ENCODE measurements at regions not wholly inside any gene's neighbourhood (a gene's known extent, or its start where the extent isn't known, plus 50 kb on each side); places are given as distances from the start of the nearest gene placed in this dataset.

GRCh38 chr2:17084877-17085276 is 419.2 kb upstream of the CYRIA start:
- H3K4me3 ChIP-seq = no peak overlapping the region
- no peaks in the 10 kb centered on the region for H3K27me3 ChIP-seq
- H3K9me3 ChIP-seq = peaks cover 0 to under 1% (median 0%) of the 10 kb centered on the region in 4 donors
- no peak for TF ChIP-seq POLR2A (IDR thresholded peaks at IDR 0.05)
- TF ChIP-seq, protein P1, sequence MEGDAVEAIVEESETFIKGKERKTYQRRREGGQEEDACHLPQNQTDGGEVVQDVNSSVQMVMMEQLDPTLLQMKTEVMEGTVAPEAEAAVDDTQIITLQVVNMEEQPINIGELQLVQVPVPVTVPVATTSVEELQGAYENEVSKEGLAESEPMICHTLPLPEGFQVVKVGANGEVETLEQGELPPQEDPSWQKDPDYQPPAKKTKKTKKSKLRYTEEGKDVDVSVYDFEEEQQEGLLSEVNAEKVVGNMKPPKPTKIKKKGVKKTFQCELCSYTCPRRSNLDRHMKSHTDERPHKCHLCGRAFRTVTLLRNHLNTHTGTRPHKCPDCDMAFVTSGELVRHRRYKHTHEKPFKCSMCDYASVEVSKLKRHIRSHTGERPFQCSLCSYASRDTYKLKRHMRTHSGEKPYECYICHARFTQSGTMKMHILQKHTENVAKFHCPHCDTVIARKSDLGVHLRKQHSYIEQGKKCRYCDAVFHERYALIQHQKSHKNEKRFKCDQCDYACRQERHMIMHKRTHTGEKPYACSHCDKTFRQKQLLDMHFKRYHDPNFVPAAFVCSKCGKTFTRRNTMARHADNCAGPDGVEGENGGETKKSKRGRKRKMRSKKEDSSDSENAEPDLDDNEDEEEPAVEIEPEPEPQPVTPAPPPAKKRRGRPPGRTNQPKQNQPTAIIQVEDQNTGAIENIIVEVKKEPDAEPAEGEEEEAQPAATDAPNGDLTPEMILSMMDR (IDR thresholded peaks at IDR 0.05) = no peak
- H3K4me1 ChIP-seq = no peaks in the 10 kb centered on the region
- no peak overlapping the region for H3K27ac ChIP-seq
- no peaks in the 10 kb centered on the region for H3K36me3 ChIP-seq
- no peak for DNase-seq

DNA sequence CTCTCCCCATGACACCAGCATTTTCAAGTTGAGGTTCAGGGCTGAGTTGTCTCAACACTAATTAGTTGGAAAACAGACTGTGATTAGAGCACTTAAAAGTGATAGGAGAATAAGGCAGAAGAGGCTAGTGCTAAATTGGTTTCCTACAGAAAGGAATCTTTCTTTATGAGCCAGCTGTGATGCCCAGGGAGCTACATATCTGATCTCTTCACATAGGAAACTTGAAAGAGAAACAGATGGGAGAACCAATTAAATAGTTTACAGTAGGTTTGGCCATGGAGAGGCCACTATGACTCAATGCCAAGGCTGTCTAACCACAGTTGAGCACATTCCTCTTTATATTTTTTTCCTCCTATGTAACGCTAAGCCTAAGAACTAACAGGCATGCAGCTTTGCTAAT is 418.3 kb upstream of the CYRIA start:
- TF ChIP-seq, protein P1 (IDR thresholded peaks at IDR 0.05) = no peak
- TF ChIP-seq POLR2A (IDR thresholded peaks at IDR 0.05) = no peak
- H3K4me1 ChIP-seq = no peaks in the 10 kb centered on the region
- DNase-seq = no peak

DNA sequence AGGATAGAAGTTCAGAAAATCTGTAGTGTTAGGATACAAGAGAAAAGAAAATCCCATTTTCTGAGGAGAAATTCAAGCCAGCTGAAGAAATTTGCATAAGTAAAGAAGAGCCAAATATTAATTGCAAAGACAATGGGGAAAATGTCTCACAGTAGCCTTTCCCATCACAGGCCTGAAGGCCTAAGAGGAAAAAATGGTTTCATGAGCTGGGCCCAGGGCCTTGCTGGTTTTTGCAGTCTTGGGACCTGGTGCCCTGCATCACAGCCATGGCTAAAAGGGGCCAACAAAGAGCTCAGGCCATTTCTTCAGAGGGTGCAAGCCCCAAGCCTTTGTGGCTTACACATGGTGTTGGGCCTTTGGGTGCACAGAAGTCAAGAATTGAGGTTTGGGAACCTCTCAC is 413.6 kb upstream of the CYRIA start:
- TF ChIP-seq POLR2A (IDR thresholded peaks at IDR 0.05) = no peak
- TF ChIP-seq, protein P1 (IDR thresholded peaks at IDR 0.05) = no peak
- no peaks in the 10 kb centered on the region for H3K4me1 ChIP-seq
- peaks cover 0 to 8% (median 0%) of the 10 kb centered on the region in 4 donors for H3K9me3 ChIP-seq
- H3K36me3 ChIP-seq = no peaks in the 10 kb centered on the region
- no peak overlapping the region for H3K27ac ChIP-seq
- no peak overlapping the region for H3K4me3 ChIP-seq
- H3K27me3 ChIP-seq = no peaks in the 10 kb centered on the region
- no peak for DNase-seq

More for the DNA sequence above, 418.3 kb upstream of the CYRIA start:
- H3K9me3 ChIP-seq = peaks cover 0 to 8% (median 0%) of the 10 kb centered on the region in 4 donors
- no peak overlapping the region for H3K27ac ChIP-seq
- no peak overlapping the region for H3K4me3 ChIP-seq
- H3K36me3 ChIP-seq = no peaks in the 10 kb centered on the region
- H3K27me3 ChIP-seq = no peaks in the 10 kb centered on the region

DNA sequence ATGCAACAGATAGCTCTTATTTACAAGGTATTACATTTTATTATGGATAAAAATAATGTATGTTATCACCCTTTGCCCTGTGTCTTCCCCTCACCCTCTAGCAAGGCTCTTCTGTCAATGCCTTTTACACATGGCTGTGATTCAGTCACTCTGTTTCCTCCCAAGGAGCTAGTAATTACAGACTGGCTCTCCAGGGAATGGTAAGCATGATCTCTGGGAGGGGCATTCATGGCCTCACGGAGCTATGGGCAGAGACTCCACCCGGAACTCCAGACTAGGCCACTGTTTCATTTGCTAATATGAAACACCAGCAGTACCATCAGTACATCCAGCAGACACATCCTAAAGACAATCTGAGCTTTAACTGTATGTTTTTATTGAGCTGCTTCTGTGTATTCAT is 410.9 kb upstream of the CYRIA start:
- Histone ChIP-seq H3K4me3 (no peak overlapping the region), H3K27me3 (no peaks in the 10 kb centered on the region), H3K9me3 (peaks cover 0 to 8% (median 0%) of the 10 kb centered on the region in 4 donors), H3K36me3 (no peaks in the 10 kb centered on the region), H3K4me1 (no peaks in the 10 kb centered on the region), H3K27ac (no peak overlapping the region)
- TF ChIP-seq, protein P1 (IDR thresholded peaks at IDR 0.05) = no peak
- TF ChIP-seq POLR2A (IDR thresholded peaks at IDR 0.05) = no peak
- no peak for DNase-seq

GRCh38 chr2:17070711-17071110 is 405.1 kb upstream of the CYRIA start:
- H3K36me3 ChIP-seq = no peaks in the 10 kb centered on the region
- no peak overlapping the region for H3K4me3 ChIP-seq
- no peak overlapping the region for H3K27ac ChIP-seq
- DNase-seq = no peak
- no peaks in the 10 kb centered on the region for H3K27me3 ChIP-seq
- H3K9me3 ChIP-seq = no peaks in the 10 kb centered on the region
- H3K4me1 ChIP-seq = no peaks in the 10 kb centered on the region
- TF ChIP-seq, protein P1 (IDR thresholded peaks at IDR 0.05) = no peak
- TF ChIP-seq POLR2A (IDR thresholded peaks at IDR 0.05) = no peak

- H3K27me3 ChIP-seq = no peaks in the 10 kb centered on the region
- no peak for TF ChIP-seq POLR2A (IDR thresholded peaks at IDR 0.05)
- TF ChIP-seq, protein P1 (IDR thresholded peaks at IDR 0.05) = no peak
- H3K9me3 ChIP-seq = no peaks in the 10 kb centered on the region
- H3K4me1 ChIP-seq = no peaks in the 10 kb centered on the region
- no peak overlapping the region for H3K27ac ChIP-seq
- H3K4me3 ChIP-seq = no peak overlapping the region
- H3K36me3 ChIP-seq = no peaks in the 10 kb centered on the region
- DNase-seq = no peak
Observed at GRCh38 chr2:17069564-17069963, 403.9 kb upstream of the CYRIA start.
